ENCODE measurements at regions not wholly inside any gene's neighbourhood (a gene's known extent, or its start where the extent isn't known, plus 50 kb on each side); places are given as distances from the start of the nearest gene placed in this dataset.
A peak's percentile ranks its signal among the peaks of the same experiment; 100 is the strongest.

DNA sequence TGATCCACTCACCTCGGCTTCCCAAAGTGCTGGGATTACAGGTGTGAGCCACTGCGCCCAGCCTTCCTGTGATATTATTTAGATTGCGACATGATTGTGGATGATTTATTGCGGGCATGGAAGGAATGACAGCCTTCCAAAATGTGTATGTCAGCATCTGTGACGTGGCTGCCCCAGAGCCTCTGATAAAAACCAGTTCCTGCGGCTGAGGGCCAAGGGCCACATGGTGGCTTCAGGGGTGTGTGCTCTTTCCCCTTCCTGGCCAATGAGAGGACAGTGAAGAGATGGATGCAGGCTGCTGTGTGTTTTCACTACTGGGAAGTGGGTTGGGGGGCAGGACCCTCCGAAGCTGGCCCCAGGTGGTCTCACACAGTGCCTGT, 57.4 kb upstream of the HGFAC start:
- H3K36me3 ChIP-seq, result no peaks in the 10 kb centered on the region
- intact Hi-C loops (cut with DNase I), result no loop called here
- peak overlapping the region in 1 of 4 donors; percentile 21 for H3K4me3 ChIP-seq
- H3K4me1 ChIP-seq, result peaks cover 0 to 32% (median 28%) of the 10 kb centered on the region in 4 donors
- 60 to 70% methylated on average over 7 of the region's 7 CpGs for WGBS, 2 donors
- no peak for TF ChIP-seq EP300 (IDR thresholded peaks at IDR 0.05)
- TF ChIP-seq, protein P1, sequence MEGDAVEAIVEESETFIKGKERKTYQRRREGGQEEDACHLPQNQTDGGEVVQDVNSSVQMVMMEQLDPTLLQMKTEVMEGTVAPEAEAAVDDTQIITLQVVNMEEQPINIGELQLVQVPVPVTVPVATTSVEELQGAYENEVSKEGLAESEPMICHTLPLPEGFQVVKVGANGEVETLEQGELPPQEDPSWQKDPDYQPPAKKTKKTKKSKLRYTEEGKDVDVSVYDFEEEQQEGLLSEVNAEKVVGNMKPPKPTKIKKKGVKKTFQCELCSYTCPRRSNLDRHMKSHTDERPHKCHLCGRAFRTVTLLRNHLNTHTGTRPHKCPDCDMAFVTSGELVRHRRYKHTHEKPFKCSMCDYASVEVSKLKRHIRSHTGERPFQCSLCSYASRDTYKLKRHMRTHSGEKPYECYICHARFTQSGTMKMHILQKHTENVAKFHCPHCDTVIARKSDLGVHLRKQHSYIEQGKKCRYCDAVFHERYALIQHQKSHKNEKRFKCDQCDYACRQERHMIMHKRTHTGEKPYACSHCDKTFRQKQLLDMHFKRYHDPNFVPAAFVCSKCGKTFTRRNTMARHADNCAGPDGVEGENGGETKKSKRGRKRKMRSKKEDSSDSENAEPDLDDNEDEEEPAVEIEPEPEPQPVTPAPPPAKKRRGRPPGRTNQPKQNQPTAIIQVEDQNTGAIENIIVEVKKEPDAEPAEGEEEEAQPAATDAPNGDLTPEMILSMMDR (IDR thresholded peaks at IDR 0.05), result no peak
- TF ChIP-seq POLR2AphosphoS5 (IDR thresholded peaks at IDR 0.05), result no peak
- TF ChIP-seq POLR2A (IDR thresholded peaks at IDR 0.05), result no peak
- H3K27me3 ChIP-seq, result no peaks in the 10 kb centered on the region
- peak overlapping the region in 3 of 4 donors; percentile 30 to 76 (median 49) for H3K27ac ChIP-seq
- DNase-seq, result no peak
- H3K9me3 ChIP-seq, result peaks cover 0 to 3% (median 0%) of the 10 kb centered on the region in 4 donors

DNA sequence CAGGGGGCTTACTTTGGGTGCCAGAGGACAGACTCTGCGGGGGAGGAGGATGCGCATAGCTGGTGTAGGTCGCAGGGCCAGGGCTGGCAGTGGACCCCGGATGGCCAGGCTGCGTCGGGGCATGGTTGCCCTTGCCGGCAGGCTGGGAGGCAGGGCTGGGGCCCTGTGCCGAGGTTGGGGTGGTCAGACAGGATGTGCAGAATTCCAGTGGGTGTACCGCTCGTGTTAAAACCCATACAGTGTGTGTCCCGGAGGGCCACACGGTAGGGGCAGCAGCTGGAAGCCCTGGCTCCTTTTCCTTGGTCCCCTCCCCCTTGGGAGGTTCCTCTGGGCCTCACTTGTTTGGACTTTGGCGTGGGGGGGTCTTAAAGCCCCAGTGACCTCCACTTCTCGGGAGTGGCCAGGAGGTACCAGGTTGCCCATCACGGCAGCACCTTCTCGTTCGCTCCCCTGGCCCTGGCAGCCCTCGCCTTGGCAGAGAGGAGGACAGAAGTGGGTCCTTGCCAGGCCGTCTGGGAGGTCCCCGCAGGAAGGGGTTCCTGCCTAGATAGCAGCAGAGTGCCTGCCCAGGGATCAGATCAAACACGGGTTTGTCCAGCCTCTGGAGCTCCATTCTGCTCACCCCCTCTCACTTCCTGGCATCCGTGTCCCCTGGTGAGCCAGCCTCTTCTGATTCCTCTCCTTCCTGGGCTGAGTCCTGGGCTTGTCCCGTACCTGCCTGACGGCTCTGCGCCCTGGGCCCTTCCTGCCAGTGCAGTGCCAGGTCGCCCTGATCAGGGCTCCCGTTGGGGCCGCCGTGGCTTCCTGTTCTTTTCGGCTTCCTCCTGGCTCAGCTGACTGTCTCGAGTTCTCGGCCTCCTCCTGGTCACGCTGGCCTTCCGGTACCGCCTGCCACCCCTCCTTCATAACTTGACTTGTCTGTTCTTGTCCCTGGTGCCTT, 56.7 kb upstream of the HGFAC start:
- DNase-seq, result peak; percentile 75
- H3K4me3 ChIP-seq, result peak overlapping the region in 1 of 4 donors; percentile 21
- TF ChIP-seq, protein P1 (IDR thresholded peaks at IDR 0.05), result no peak
- TF ChIP-seq POLR2AphosphoS5 (IDR thresholded peaks at IDR 0.05), result peak in 2 of 4 donors; percentile 34 to 40
- no peaks in the 10 kb centered on the region for H3K36me3 ChIP-seq
- 59 to 74% methylated on average over 35 of the region's 35 CpGs for WGBS, 2 donors
- peaks cover 0 to 33% (median 28%) of the 10 kb centered on the region in 4 donors for H3K4me1 ChIP-seq
- intact Hi-C loops (cut with DNase I), result no loop called here
- peaks cover 0 to 3% (median 0%) of the 10 kb centered on the region in 4 donors for H3K9me3 ChIP-seq
- H3K27ac ChIP-seq, result peak overlapping the region; percentile 32 to 76 (median 46)
- no peaks in the 10 kb centered on the region for H3K27me3 ChIP-seq

DNA sequence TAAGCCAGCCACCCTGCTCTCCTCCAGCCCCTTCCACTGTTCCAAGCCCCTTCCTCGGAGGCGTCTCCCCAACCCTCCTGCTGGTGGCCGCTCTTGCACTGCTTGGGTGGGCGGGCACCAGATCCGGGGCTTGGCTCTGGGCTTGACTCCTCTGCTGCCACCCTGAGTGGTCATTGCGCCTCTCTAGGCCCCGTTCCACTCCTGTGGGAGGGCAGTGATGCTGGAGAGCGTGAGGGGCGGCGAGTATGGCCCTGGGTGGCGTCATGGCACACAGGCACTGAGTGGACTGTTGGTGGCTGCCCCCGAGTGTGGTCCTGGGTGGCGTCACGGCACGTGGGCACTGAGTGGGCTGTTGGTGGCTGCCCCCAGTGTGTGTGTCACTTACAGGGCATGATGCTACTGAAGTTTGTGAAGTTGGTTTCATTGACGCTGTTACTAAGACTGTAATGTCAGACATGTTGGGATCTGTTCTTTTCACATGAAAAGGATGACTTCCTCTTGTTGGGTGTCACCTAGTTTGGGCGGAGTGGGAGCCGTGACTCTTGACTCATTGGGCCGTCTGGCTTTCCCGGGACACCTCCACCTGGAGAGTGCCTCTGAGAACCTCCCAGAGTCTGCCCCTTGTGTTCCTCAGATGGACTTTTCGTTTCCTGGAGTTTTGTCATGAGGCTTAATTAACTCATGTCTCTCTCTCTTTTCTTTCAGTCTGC, 55.9 kb upstream of the HGFAC start:
- peak; percentile 48 for DNase-seq
- Histone ChIP-seq H3K36me3 (no peaks in the 10 kb centered on the region), H3K4me3 (no peak overlapping the region), H3K9me3 (peaks cover 0 to under 1% (median 0%) of the 10 kb centered on the region in 4 donors), H3K27ac (peak overlapping the region in 3 of 4 donors; percentile 32 to 76 (median 49)), H3K27me3 (no peaks in the 10 kb centered on the region), H3K4me1 (peaks cover 0 to 33% (median 28%) of the 10 kb centered on the region in 4 donors)
- TF ChIP-seq POLR2AphosphoS5 (IDR thresholded peaks at IDR 0.05), result no peak
- TF ChIP-seq POLR2A (IDR thresholded peaks at IDR 0.05), result no peak
- TF ChIP-seq, protein P1 (IDR thresholded peaks at IDR 0.05), result no peak
- TF ChIP-seq EP300 (IDR thresholded peaks at IDR 0.05), result no peak
- intact Hi-C loops (cut with DNase I), result no loop called here
- WGBS, 2 donors, result 91% methylated on average over 21 of the region's 21 CpGs

DNA sequence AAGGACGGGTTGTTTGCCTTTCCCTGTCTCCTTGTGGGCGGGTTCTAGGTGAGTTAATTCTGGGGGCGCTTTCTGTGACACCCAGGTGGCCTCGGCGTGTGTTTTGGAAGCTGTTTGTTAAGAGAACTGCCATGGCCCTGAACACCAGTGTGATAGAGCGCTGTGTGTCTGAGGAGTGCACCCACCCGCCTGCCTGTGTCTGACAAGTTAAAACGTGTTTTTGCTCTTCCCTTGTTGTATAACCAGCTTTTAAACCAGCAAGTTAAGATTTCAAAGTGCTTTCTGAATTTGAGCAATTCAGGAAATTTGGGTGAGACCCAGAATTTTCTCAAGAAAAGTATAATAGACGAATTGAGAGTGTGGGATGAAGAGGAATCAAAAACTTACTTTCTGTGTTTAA, 55.2 kb upstream of the HGFAC start:
- TF ChIP-seq POLR2AphosphoS5 (IDR thresholded peaks at IDR 0.05) (no peak), EP300 (IDR thresholded peaks at IDR 0.05) (no peak), POLR2A (IDR thresholded peaks at IDR 0.05) (no peak)
- TF ChIP-seq, protein P1 (IDR thresholded peaks at IDR 0.05), result no peak
- H3K27me3 ChIP-seq, result no peaks in the 10 kb centered on the region
- 83 to 84% methylated on average over 9 of the region's 9 CpGs for WGBS, 2 donors
- no peaks in the 10 kb centered on the region for H3K36me3 ChIP-seq
- no peak overlapping the region for H3K4me3 ChIP-seq
- H3K9me3 ChIP-seq, result no peaks in the 10 kb centered on the region
- H3K4me1 ChIP-seq, result peaks cover 0 to 33% (median 28%) of the 10 kb centered on the region in 4 donors
- H3K27ac ChIP-seq, result peak overlapping the region in 1 of 4 donors; percentile 76
- intact Hi-C loops (cut with DNase I), result no loop called here
- peak; percentile 26 for DNase-seq
